Nephron (organoid): ENCODE measurements at regions not wholly inside any gene's neighbourhood (a gene's known extent, or its start where the extent isn't known, plus 50 kb on each side); places are given as distances from the start of the nearest gene placed in this dataset.
"Not testable (repeated sequence)": the region's sequence is repeated elsewhere in the genome, so short reads cannot be mapped to it uniquely, and the experiment has no call there.

ENCODE experiments used
- H3K27ac Mint-ChIP-seq, 3 experiments: 2 replicates each; pipeline ENCODE4 v1.8.0; 2020; ENCODE audit warnings: mixed read lengths in 3 of 3, mild to moderate bottlenecking in 2 of 3, moderate library complexity in 1 of 3
- H3K27me3 Mint-ChIP-seq: 2 replicates; pipeline ENCODE4 v1.8.0; 2021; ENCODE audit warnings: low read depth, mild to moderate bottlenecking, moderate library complexity, mixed read lengths
- H3K36me3 Mint-ChIP-seq: 2 replicates; pipeline ENCODE4 v1.8.0; 2020; ENCODE audit warnings: low read depth, mixed read lengths
- H3K4me1 Mint-ChIP-seq: 2 replicates; pipeline ENCODE4 v1.8.0; 2020; ENCODE audit warnings: mixed read lengths
- H3K4me3 Mint-ChIP-seq, 3 experiments: 2 replicates each; pipeline ENCODE4 v1.8.0; 2020; ENCODE audit warnings: mild to moderate bottlenecking in 3 of 3, mixed read lengths in 3 of 3, moderate library complexity in 2 of 3
- H3K9me3 Mint-ChIP-seq: 2 replicates; pipeline ENCODE4 v1.8.0; 2020; ENCODE audit warnings: mixed read lengths
- TF ChIP-seq, protein P1 (sequence below), 3 experiments: fragments of 200-600 bp; sonication (generic); IDR thresholded peaks; one replicate each; pipeline ENCODE4 v1.5.0; 2021; ENCODE audit warnings: antibody characterized with exemption in 3 of 3; ENCODE audit not compliant: unreplicated experiment in 3 of 3

DNA sequence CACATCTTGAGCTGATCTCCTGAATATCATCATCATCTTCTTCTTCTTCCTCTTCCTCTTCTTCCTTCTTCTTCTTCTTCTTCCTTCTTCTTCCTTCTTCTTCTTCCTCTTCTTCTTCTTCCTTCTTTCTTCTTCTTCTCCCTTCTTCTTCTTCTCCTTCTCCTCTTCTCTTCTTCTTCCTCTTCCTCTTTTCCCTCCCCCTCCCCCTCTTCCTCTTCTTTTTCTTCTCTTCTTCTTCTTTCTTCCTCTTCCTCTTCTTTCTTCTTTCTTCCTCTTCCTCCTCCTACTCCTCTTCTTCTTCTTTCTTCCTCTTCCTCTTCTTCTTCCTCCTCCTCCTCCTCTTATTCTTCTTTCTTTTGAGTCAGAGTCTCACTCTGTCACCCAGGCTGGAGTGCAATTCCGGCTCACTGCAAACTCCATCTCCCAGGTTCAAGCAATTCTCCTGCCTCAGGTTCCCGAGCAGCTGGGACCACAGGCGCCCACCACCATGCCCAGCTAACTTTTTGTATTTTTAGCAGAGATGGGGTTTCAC, 197.9 kb upstream of the NANOGP8 start:
- Mint-ChIP-seq H3K27ac (no peak overlapping the region), H3K4me3 (no peak overlapping the region), H3K4me1 (peaks cover 11% of the 10 kb centered on the region), H3K9me3 (peaks cover 20% of the 10 kb centered on the region), H3K27me3 (no peaks in the 10 kb centered on the region), H3K36me3 (peaks cover 20% of the 10 kb centered on the region)
- TF ChIP-seq, protein P1, sequence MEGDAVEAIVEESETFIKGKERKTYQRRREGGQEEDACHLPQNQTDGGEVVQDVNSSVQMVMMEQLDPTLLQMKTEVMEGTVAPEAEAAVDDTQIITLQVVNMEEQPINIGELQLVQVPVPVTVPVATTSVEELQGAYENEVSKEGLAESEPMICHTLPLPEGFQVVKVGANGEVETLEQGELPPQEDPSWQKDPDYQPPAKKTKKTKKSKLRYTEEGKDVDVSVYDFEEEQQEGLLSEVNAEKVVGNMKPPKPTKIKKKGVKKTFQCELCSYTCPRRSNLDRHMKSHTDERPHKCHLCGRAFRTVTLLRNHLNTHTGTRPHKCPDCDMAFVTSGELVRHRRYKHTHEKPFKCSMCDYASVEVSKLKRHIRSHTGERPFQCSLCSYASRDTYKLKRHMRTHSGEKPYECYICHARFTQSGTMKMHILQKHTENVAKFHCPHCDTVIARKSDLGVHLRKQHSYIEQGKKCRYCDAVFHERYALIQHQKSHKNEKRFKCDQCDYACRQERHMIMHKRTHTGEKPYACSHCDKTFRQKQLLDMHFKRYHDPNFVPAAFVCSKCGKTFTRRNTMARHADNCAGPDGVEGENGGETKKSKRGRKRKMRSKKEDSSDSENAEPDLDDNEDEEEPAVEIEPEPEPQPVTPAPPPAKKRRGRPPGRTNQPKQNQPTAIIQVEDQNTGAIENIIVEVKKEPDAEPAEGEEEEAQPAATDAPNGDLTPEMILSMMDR (IDR thresholded peaks at IDR 0.05; ENCODE audit: unreplicated experiment in 3 of 3) = no peak

DNA sequence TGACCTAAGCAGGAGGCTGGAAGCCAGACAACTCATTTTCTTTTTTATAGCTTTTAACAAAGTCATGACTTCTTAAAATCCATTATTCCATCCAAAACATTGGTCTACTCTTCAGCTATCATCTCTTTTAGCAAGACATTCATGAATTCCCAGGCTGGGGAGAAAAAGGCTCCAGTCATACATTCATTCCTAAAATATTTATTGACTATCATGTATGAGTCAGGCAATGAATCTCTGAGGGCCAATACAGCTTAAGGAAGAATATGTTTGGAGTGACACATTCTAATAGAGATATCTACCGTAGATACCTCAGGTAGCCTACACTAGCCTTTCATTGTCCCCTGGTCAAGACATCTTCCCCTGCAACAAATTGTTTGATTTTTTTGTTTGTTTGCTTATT, 196.4 kb upstream of the NANOGP8 start:
- H3K4me3 Mint-ChIP-seq = no peak overlapping the region
- H3K36me3 Mint-ChIP-seq = peaks cover 33% of the 10 kb centered on the region
- H3K4me1 Mint-ChIP-seq = no peaks in the 10 kb centered on the region
- no peaks in the 10 kb centered on the region for H3K27me3 Mint-ChIP-seq
- H3K9me3 Mint-ChIP-seq = peaks cover 34% of the 10 kb centered on the region
- no peak overlapping the region for H3K27ac Mint-ChIP-seq
- TF ChIP-seq, protein P1 (IDR thresholded peaks at IDR 0.05; ENCODE audit: unreplicated experiment in 3 of 3) = no peak

DNA sequence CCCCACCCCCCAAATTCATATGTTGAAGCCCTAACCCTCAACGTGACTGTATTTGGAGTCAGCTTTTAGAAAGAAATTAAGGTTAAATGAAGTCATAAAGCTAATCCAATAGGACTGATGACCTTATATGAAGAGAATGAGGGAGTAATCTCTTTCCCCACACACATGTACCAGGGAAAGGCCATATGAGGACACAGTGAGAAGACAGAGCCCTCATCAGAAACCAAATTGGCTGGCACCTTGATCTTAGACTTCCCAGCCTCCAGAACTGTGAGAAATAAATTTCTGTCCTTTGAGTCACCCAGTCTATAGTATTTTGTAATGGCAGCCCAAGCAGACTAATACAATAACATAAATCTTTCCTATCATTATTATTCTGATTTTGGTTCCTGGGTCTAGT, 194.7 kb upstream of the NANOGP8 start:
- peaks cover 42% of the 10 kb centered on the region for H3K36me3 Mint-ChIP-seq
- no peaks in the 10 kb centered on the region for H3K4me1 Mint-ChIP-seq
- H3K27ac Mint-ChIP-seq = no peak overlapping the region
- no peak overlapping the region for H3K4me3 Mint-ChIP-seq
- H3K9me3 Mint-ChIP-seq = peaks cover 46% of the 10 kb centered on the region
- TF ChIP-seq, protein P1 (IDR thresholded peaks at IDR 0.05; ENCODE audit: unreplicated experiment in 3 of 3) = no peak
- H3K27me3 Mint-ChIP-seq = no peaks in the 10 kb centered on the region

DNA sequence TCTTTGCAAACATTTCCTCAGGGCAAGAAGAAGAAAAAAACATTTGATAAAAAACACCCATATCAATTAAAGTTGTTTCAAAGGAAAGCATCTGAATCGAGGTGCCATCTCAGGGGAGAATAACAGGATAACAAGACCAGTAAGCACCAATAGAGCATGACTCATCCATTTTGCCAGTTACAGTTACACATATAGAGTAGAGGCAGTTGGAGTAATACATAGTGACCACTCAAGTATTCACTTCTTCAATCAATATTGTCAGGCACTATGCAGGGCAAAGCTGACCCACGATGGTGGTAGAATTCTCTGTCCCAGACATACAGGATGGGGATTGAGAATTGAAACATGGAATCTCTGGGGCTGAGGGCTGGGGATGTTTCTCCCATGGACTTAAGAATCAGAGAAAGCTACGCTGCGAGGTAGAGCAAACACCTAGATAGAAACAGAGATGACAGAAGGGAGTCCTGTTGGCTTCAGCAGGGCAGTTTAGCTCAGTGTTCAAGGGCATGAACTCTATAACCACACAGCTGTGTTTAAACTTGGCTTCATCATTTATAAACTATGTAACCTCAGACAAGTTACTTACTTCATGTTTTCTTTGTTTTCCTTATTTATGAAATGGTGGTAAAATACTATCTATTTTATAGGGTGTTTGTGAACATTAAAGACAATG, 186.4 kb upstream of the NANOGP8 start:
- H3K27ac Mint-ChIP-seq = no peak overlapping the region
- peaks cover 14% of the 10 kb centered on the region for H3K36me3 Mint-ChIP-seq
- TF ChIP-seq, protein P1 (IDR thresholded peaks at IDR 0.05; ENCODE audit: unreplicated experiment in 3 of 3) = no peak
- H3K9me3 Mint-ChIP-seq = peaks cover 22% of the 10 kb centered on the region
- H3K27me3 Mint-ChIP-seq = no peaks in the 10 kb centered on the region
- peaks cover 5% of the 10 kb centered on the region for H3K4me1 Mint-ChIP-seq
- no peak overlapping the region for H3K4me3 Mint-ChIP-seq

DNA sequence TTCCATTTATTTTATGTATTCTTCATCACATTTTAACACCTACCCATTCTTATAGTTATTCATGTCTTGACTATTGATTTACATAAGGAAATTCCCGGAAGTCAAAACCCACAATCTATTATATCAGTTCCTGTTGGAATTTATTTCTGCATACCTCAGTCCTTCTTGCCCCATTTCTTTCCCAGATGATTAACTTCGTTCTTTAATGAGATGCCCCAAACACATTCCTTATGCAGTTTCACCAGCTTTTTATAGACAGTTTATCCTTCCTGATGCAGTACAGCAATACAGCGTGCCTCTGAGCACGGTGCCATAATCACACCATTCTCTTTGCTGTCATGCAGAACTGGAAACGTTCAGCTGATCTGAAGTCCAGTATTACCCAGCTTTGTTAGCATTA, 175.8 kb upstream of the NANOGP8 start:
- H3K9me3 Mint-ChIP-seq = no peaks in the 10 kb centered on the region
- H3K27ac Mint-ChIP-seq = no peak overlapping the region
- no peak overlapping the region for H3K4me3 Mint-ChIP-seq
- TF ChIP-seq, protein P1 (IDR thresholded peaks at IDR 0.05; ENCODE audit: unreplicated experiment in 3 of 3) = no peak
- no peaks in the 10 kb centered on the region for H3K27me3 Mint-ChIP-seq
- no peaks in the 10 kb centered on the region for H3K36me3 Mint-ChIP-seq
- no peaks in the 10 kb centered on the region for H3K4me1 Mint-ChIP-seq

DNA sequence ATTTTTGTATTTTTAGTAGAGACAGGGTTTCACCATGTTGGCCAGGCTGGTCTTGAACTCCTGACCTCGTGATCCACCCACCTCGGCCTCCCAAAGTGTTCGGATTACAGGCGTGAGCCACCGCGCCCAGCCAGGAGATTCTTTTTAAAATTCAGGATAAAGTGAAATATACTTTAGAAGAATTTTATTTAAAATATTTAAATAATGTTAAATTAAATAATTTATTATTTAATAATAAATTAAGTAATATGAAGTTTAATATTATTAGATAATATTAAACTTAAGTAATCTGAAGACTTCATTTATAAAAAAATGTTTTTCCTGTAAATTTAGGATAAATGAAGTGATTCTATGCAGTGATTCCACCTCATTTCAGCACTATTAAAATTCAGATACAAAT, 175.2 kb upstream of the NANOGP8 start:
- H3K27me3 Mint-ChIP-seq, H3K9me3 Mint-ChIP-seq, H3K4me3 Mint-ChIP-seq, H3K36me3 Mint-ChIP-seq, H3K4me1 Mint-ChIP-seq, H3K27ac Mint-ChIP-seq: not testable (repeated sequence)
